H1 (cell line): ENCODE measurements at regions not wholly inside any gene's neighbourhood (a gene's known extent, or its start where the extent isn't known, plus 50 kb on each side); places are given as distances from the start of the nearest gene placed in this dataset.

Source experiments
- CTCF ChIA-PET: fragments of 300-600 bp; sonication (Branson Sonifier 250); formaldehyde crosslinking; loops from one replicate; lab custom pipeline; 2021; ENCODE audit not compliant: partially characterized antibody; lab: Charles Lee
- POLR2A ChIA-PET: fragments of 300-600 bp; sonication (Branson Sonifier 250); formaldehyde crosslinking; loops from one replicate; lab custom pipeline; 2021; ENCODE audit warnings: inconsistent platforms; ENCODE audit not compliant: partially characterized antibody; lab: Charles Lee
- DNase-seq, 2 experiments: peaks; one replicate each; pipeline versions ENCODE4 v3.0.0 to v3.0.0-alpha.2; 2010 to 2022; ENCODE audit warnings: low spot score in 2 of 2, low read depth in 1 of 2, mixed read lengths in 1 of 2
- FAIRE-seq: peaks from 2 replicates; lab custom pipeline; 2011; peaks lifted over from hg19 to GRCh38; lab: Jason Lieb, UNC
- H2AFZ ChIP-seq: 2 replicates; pipeline ENCODE4 v1.8.1; 2012; ENCODE audit warnings: low read length, inconsistent platforms
- H2AK5ac ChIP-seq: 2 replicates; pipeline ENCODE4 v1.6.1; 2013; ENCODE audit warnings: low read depth, low read length
- H2BK120ac ChIP-seq: replicated peaks from 2 replicates; pipeline ENCODE3; 2013; ENCODE audit warnings: low read depth, low read length, inconsistent platforms
- H2BK12ac ChIP-seq: 2 replicates; pipeline ENCODE4 v1.6.1; 2013; ENCODE audit warnings: low read depth, low read length
- H2BK15ac ChIP-seq: 2 replicates; pipeline ENCODE4 v1.6.1; 2013; ENCODE audit warnings: low read length
- H2BK20ac ChIP-seq: 2 replicates; pipeline ENCODE4 v1.6.1; 2013; ENCODE audit warnings: low read length
- H2BK5ac ChIP-seq: 2 replicates; pipeline ENCODE4 v1.6.1; 2013; ENCODE audit warnings: low read depth, low read length
- H3K14ac ChIP-seq: 2 replicates; pipeline ENCODE4 v1.6.1; 2013; ENCODE audit warnings: inconsistent platforms; ENCODE audit not compliant: insufficient read length
- H3K18ac ChIP-seq: 2 replicates; pipeline ENCODE4 v1.6.1; 2013; ENCODE audit warnings: low read length; ENCODE audit errors: extremely low read depth
- H3K23ac ChIP-seq: 2 replicates; pipeline ENCODE4 v1.6.1; 2013; ENCODE audit warnings: inconsistent platforms; ENCODE audit not compliant: insufficient read length
- H3K23me2 ChIP-seq: 2 replicates; pipeline ENCODE4 v1.6.1; 2013; ENCODE audit warnings: low read depth, low read length
- H3K27ac ChIP-seq: 2 replicates; pipeline ENCODE4 v1.6.1; 2011; ENCODE audit warnings: low read depth, low read length, inconsistent platforms
- H3K27me3 ChIP-seq, 4 experiments: replicated peaks in 1 of 4; 1 replicate in 1 of 4; 2 replicates in 3 of 4; pipeline versions ENCODE4 v1.6.1 to v1.8.1; 2011 to 2013; ENCODE audit warnings: low read length in 3 of 4, mild to moderate bottlenecking in 3 of 4, inconsistent platforms in 2 of 4, mixed read lengths in 2 of 4, moderate library complexity in 1 of 4; ENCODE audit not compliant: control insufficient read depth in 3 of 4, insufficient read depth in 3 of 4; ENCODE audit errors: extremely low read depth in 1 of 4
- H3K36me3 ChIP-seq, 4 experiments: 2 replicates each; pipeline versions ENCODE4 v1.6.1 to v1.8.1; 2011 to 2013; ENCODE audit warnings: mild to moderate bottlenecking in 4 of 4, low read length in 3 of 4, moderate library complexity in 2 of 4, control low read depth in 1 of 4, inconsistent platforms in 1 of 4; ENCODE audit not compliant: insufficient read depth in 4 of 4, control insufficient read depth in 2 of 4
- H3K4ac ChIP-seq: replicated peaks from 2 replicates; pipeline ENCODE3; 2013; ENCODE audit warnings: low read length, low read depth, mixed read lengths, inconsistent platforms; ENCODE audit not compliant: insufficient read length
- H3K4me1 ChIP-seq, 4 experiments: replicated peaks in 1 of 4; 1 replicate in 1 of 4; 2 replicates in 3 of 4; pipeline versions ENCODE4 v1.6.1 to v1.8.1; 2011 to 2013; ENCODE audit warnings: low read length in 3 of 4, inconsistent platforms in 2 of 4, mixed read lengths in 1 of 4; ENCODE audit not compliant: insufficient read depth in 4 of 4, control insufficient read depth in 3 of 4
- H3K4me2 ChIP-seq, 2 experiments: 2 replicates each; pipeline versions ENCODE4 v1.6.1 to v1.8.1; 2011 to 2013; ENCODE audit warnings: low read depth in 2 of 2, low read length in 2 of 2, control low read depth in 1 of 2, inconsistent platforms in 1 of 2, mild to moderate bottlenecking in 1 of 2; ENCODE audit not compliant: insufficient read depth in 1 of 2
- H3K4me3 ChIP-seq, 4 experiments: fragments of 200-600, 300-600 bp in 1 of 4; sonication (generic), shearing (Covaris generic), sonication (Bioruptor Twin) in 1 of 4; 2 replicates each; pipeline versions ENCODE4 v1.5.1 to v1.8.1; 2011 to 2016; ENCODE audit warnings: low read length in 4 of 4, low read depth in 3 of 4, control low read depth in 2 of 4, inconsistent platforms in 2 of 4, mild to moderate bottlenecking in 2 of 4, mixed read lengths in 1 of 4, moderate library complexity in 1 of 4; ENCODE audit not compliant: insufficient read depth in 2 of 4; ENCODE audit errors: extremely low read depth in 1 of 4
- H3K56ac ChIP-seq: replicated peaks from 2 replicates; pipeline ENCODE3; 2013; ENCODE audit warnings: low read depth, mild to moderate bottlenecking, mixed read lengths, low read length, inconsistent platforms; ENCODE audit not compliant: insufficient read length
- H3K79me1 ChIP-seq: 2 replicates; pipeline ENCODE4 v1.6.1; 2013; ENCODE audit warnings: low read depth, low read length, control low read depth
- H3K79me2 ChIP-seq, 2 experiments: 2 replicates each; pipeline versions ENCODE4 v1.6.1 to v1.8.1; 2012 to 2013; ENCODE audit warnings: low read length in 2 of 2, mild to moderate bottlenecking in 2 of 2, inconsistent platforms in 1 of 2; ENCODE audit not compliant: insufficient read depth in 2 of 2, control insufficient read depth in 1 of 2
- H3K9ac ChIP-seq, 4 experiments: replicated peaks in 1 of 4; 1 replicate in 1 of 4; 2 replicates in 3 of 4; pipeline versions ENCODE4 v1.6.1 to v1.8.1; 2011 to 2013; ENCODE audit warnings: low read depth in 3 of 4, low read length in 3 of 4, control low read depth in 2 of 4, mild to moderate bottlenecking in 2 of 4, moderate library complexity in 2 of 4, inconsistent platforms in 1 of 4; ENCODE audit errors: extremely low read depth in 1 of 4
- H3K9me3 ChIP-seq, 2 experiments: 2 replicates each; pipeline versions ENCODE4 v1.6.1 to v1.8.1; 2012 to 2013; ENCODE audit warnings: mild to moderate bottlenecking in 2 of 2, moderate library complexity in 2 of 2, control low read depth in 1 of 2, inconsistent platforms in 1 of 2, low read depth in 1 of 2, low read length in 1 of 2, mixed read lengths in 1 of 2; ENCODE audit not compliant: insufficient read depth in 2 of 2
- H4K20me1 ChIP-seq, 2 experiments: replicated peaks in 1 of 2; 2 replicates each; pipeline versions ENCODE3 to v1.8.1; 2011 to 2013; ENCODE audit warnings: inconsistent platforms in 2 of 2, low read length in 2 of 2, mild to moderate bottlenecking in 1 of 2; ENCODE audit not compliant: insufficient read depth in 2 of 2, control insufficient read depth in 1 of 2
- H4K5ac ChIP-seq: 2 replicates; pipeline ENCODE4 v1.6.1; 2013; ENCODE audit warnings: low read length, low read depth, mixed read lengths, inconsistent platforms; ENCODE audit not compliant: insufficient read length
- H4K8ac ChIP-seq: 2 replicates; pipeline ENCODE4 v1.8.0; 2013; ENCODE audit warnings: mild to moderate bottlenecking, moderate library complexity, low read length, inconsistent platforms; ENCODE audit not compliant: insufficient read depth; ENCODE audit errors: extremely low read depth
- H4K91ac ChIP-seq: replicated peaks from 2 replicates; pipeline ENCODE3; 2013; ENCODE audit warnings: low read length, mixed read lengths, inconsistent platforms; ENCODE audit not compliant: insufficient read length
- BCL11A ChIP-seq, 2 experiments: IDR thresholded peaks; one replicate each; pipeline ENCODE4 v1.6.1; 2011; ENCODE audit warnings: low read depth in 2 of 2, low read length in 2 of 2, mild to moderate bottlenecking in 2 of 2
- BRCA1 ChIP-seq: IDR thresholded peaks from 2 replicates; pipeline ENCODE4 v1.6.1; 2012; ENCODE audit warnings: low read depth, low read length, improper control_type of control experiment
- CHD1 ChIP-seq: IDR thresholded peaks from 2 replicates; pipeline ENCODE4 v1.6.1; 2012; ENCODE audit warnings: low read depth, low read length, improper control_type of control experiment
- GTF2F1 ChIP-seq: IDR thresholded peaks from 2 replicates; pipeline ENCODE4 v1.6.1; 2012; ENCODE audit warnings: low read depth, low read length, improper control_type of control experiment, borderline replicate concordance
- JUND ChIP-seq: IDR thresholded peaks from 2 replicates; pipeline ENCODE4 v1.6.1; 2011; ENCODE audit warnings: mild to moderate bottlenecking, improper control_type of control experiment, low read length
- KDM5A ChIP-seq: fragments of 200-600 bp; IDR thresholded peaks from 2 replicates; pipeline ENCODE4 v1.7.1; 2012; ENCODE audit warnings: mild to moderate bottlenecking, low read length, inconsistent platforms, mixed read lengths
- POLR2AphosphoS5 ChIP-seq: IDR thresholded peaks from 2 replicates; pipeline ENCODE4 v1.6.1; 2011; ENCODE audit warnings: low read depth, low read length
- RFX5 ChIP-seq: IDR thresholded peaks from 2 replicates; pipeline ENCODE4 v1.6.1; 2011; ENCODE audit warnings: low read depth, low read length, improper control_type of control experiment, borderline replicate concordance
- SAP30 ChIP-seq: fragments of 300-600 bp; sonication (generic); IDR thresholded peaks from 2 replicates; pipeline ENCODE4 v1.7.1; 2012; ENCODE audit warnings: low read length, moderate library complexity, mild to moderate bottlenecking, inconsistent platforms; ENCODE audit not compliant: insufficient read depth, insufficient replicate concordance
- SIRT6 ChIP-seq: IDR thresholded peaks from one replicate; pipeline ENCODE4 v1.7.1; 2012; ENCODE audit warnings: low read length, inconsistent platforms
- SUZ12 ChIP-seq: fragments of 200-600 bp; sonication (generic); IDR thresholded peaks from 2 replicates; pipeline ENCODE4 v1.6.1; 2012; ENCODE audit warnings: mild to moderate bottlenecking, inconsistent platforms, low read length, moderate library complexity, mixed read lengths
- TAF7 ChIP-seq: optimal IDR thresholded peaks from 2 replicates; pipeline ENCODE3; 2011; ENCODE audit warnings: low read depth, mild to moderate bottlenecking, inconsistent platforms, low read length, moderate library complexity, borderline replicate concordance
- YY1 ChIP-seq: IDR thresholded peaks from 2 replicates; pipeline ENCODE4 v1.6.1; 2011; ENCODE audit warnings: low read depth, mild to moderate bottlenecking, low read length
- WGBS, 2 experiments: shearing (Covaris generic) in 1 of 2; methylation state at CpG; one replicate each; pipeline versions ENCODE4 v1.1.6 to v1.1.7; 2013 to 2015; ENCODE audit warnings: low lambda C conversion rate in 2 of 2, mixed read lengths in 2 of 2, inconsistent platforms in 1 of 2, low coverage in 1 of 2, missing lambda C conversion rate in 1 of 2; ENCODE audit not compliant: insufficient replicate concordance in 2 of 2, insufficient coverage in 1 of 2, insufficient read length in 1 of 2; ENCODE audit errors: extremely low coverage in 1 of 2, missing lambda C conversion rate in 1 of 2; 5-methylcytosine and 5-hydroxymethylcytosine counted together
- TF ChIP-seq, protein P1 (sequence below): IDR thresholded peaks from 2 replicates; pipeline ENCODE4 v1.6.1; 2012; ENCODE audit warnings: low read length, inconsistent platforms

DNA sequence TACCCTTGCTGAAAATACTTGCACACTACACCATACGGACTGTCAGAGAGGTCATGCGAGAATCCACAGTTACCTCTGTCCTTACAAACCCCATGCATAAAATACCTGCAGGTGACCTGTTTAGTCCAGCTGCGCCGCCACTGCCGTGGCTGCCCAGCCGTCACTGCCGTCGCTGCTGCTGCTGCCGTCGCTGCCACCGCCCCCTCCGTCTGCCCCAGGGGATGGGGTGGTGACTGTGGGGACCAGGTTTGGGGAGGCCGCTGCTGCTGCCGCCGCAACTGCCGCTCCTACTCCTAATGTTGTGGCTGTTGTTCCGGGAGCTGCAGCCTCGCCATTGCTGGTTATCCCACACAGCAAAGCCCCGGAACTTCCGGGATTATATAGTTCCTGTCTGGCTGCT, 141.8 kb upstream of the ZCCHC13 start:
- Histone ChIP-seq H4K91ac (no peak overlapping the region), H3K79me1 (no peaks in the 10 kb centered on the region), H3K4me2 (no peak overlapping the region), H4K8ac (no peak overlapping the region), H3K79me2 (no peaks in the 10 kb centered on the region), H2BK12ac (no peak overlapping the region), H3K18ac (no peak overlapping the region; the same call in 1 of the 2 replicates), H2BK120ac (no peak overlapping the region), H3K27ac (no peak overlapping the region), H3K14ac (no peak overlapping the region), H3K36me3 (no peaks in the 10 kb centered on the region), H3K4me3 (no peak overlapping the region), H2BK15ac (no peak overlapping the region), H2BK20ac (no peak overlapping the region), H4K20me1 (no peaks in the 10 kb centered on the region), H3K27me3 (no peaks in the 10 kb centered on the region), H3K23me2 (no peaks in the 10 kb centered on the region), H3K23ac (no peak overlapping the region), H2BK5ac (no peak overlapping the region), H3K4me1 (no peaks in the 10 kb centered on the region), H3K9ac (no peak overlapping the region), H3K4ac (no peak overlapping the region), H2AK5ac (no peak overlapping the region), H3K56ac (no peak overlapping the region), H2AFZ (no peak overlapping the region), H3K9me3 (peaks cover 0 to 7% of the 10 kb centered on the region in 2 experiments; a peak in 1 of 4 replicates), H4K5ac (no peak overlapping the region)
- DNase-seq, result no peak
- POLR2A ChIA-PET, result no interaction called here
- CTCF ChIA-PET, result no interaction called here
- FAIRE-seq, result no peak
- WGBS, 2 experiments, result 78% methylated on average over 6 of the region's 20 CpGs; no CpG with 5 or more reads in 1 of the 2 experiments
- no peak for TF ChIP-seq SUZ12
- no peak for TF ChIP-seq KDM5A
- no peak for TF ChIP-seq BCL11A (IDR thresholded peaks at IDR 0.05; ENCODE audit: low read depth in 2 of 2, low read length in 2 of 2)
- no peak for TF ChIP-seq RFX5
- TF ChIP-seq JUND, result no peak
- no peak for TF ChIP-seq SIRT6
- TF ChIP-seq GTF2F1, result no peak
- TF ChIP-seq TAF7, result no peak
- no peak for TF ChIP-seq POLR2AphosphoS5
- TF ChIP-seq SAP30, result no peak
- TF ChIP-seq, protein P1, sequence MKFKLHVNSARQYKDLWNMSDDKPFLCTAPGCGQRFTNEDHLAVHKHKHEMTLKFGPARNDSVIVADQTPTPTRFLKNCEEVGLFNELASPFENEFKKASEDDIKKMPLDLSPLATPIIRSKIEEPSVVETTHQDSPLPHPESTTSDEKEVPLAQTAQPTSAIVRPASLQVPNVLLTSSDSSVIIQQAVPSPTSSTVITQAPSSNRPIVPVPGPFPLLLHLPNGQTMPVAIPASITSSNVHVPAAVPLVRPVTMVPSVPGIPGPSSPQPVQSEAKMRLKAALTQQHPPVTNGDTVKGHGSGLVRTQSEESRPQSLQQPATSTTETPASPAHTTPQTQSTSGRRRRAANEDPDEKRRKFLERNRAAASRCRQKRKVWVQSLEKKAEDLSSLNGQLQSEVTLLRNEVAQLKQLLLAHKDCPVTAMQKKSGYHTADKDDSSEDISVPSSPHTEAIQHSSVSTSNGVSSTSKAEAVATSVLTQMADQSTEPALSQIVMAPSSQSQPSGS, result no peak
- TF ChIP-seq BRCA1, result no peak
- no peak for TF ChIP-seq CHD1
- TF ChIP-seq YY1, result no peak
